Activated T-helper 1 cell treated with anti-CD3 and anti-CD28 coated beads, Interleukin-2, amount 50 U/mL, for 16 hours (primary cell): ENCODE measurements at regions not wholly inside any gene's neighbourhood (a gene's known extent, or its start where the extent isn't known, plus 50 kb on each side); places are given as distances from the start of the nearest gene placed in this dataset.
"Not testable (repeated sequence)": the region's sequence is repeated elsewhere in the genome, so short reads cannot be mapped to it uniquely, and the experiment has no call there.

Experiments used
- DNase-seq, 2 donors: peaks; one replicate each; pipeline ENCODE4 v3.0.0-alpha.2; 2020; ENCODE audit warnings: low read depth in 1 of 2, low spot score in 1 of 2

DNA sequence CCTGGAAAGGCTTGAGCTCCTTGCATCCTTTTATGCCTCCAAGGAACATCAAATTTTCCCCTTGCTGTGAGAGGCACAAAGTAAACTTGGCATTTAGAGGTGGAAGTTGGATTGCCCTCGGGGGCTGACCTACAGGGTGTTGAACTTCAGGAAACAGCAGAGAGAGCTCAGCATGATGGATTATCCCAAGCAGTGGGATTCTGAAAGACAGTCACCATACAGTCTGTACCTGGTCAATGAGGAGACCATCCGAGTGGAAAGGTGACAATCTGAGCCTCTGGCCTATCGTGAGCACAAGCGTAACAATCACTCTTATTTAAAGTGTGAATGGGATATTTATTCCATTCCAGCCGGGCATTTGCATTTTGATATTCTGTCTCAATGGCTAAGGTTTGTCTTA lies 105.6 kb upstream of the NECTIN3 start:
- DNase-seq = no peak

DNA sequence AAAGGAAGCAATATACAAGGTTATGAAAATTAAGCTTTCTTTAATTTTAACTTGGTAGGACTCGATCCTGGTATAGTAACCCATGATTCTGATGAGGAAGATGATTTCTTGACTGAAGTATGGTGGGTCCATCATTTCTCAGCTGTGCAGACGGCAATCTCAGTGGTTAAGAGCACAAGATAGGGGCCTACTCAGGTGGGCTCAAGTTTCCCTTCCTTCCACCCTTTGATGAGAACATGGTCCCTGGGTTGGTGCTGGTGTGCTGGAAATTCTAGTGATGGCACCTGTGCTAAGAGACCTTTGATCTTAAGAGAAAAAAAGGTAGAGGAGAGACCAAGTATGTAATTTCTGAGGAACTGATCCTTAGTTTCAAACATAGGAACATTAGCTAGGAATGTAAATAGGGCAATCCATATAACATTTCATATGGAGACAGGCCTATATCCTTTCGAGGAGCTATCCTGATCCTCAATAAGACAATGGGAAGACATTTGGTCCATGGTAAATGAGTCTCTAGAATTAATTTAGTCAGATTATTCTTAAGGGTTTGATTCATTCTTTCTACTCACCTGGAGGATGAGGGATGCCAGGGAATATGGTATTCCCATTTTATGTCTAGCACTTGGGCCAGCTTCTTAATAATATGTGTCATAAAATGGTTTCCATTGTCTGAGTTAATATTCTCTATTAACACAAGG lies 104.5 kb upstream of the NECTIN3 start:
- no peak for DNase-seq

DNA sequence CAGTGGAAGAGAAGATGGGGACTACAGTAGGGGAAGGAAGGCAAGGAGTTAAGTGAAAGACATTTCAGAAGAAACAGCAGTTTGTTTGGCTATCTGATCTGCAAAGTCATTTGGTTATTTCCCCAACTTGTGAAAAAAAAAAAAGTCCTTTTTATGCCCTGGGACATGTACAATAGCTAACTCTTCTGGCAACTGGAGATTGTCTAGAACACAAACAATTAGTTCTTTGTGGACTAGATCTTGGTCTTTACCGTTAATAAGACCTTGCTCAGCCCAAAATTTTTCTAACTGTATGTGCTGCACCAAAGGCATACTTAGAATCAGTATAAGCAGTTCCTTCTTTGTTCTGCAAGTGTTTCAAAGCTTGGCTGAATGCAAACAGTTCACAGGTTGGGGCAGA lies 103.5 kb upstream of the NECTIN3 start:
- DNase-seq = no peak

DNA sequence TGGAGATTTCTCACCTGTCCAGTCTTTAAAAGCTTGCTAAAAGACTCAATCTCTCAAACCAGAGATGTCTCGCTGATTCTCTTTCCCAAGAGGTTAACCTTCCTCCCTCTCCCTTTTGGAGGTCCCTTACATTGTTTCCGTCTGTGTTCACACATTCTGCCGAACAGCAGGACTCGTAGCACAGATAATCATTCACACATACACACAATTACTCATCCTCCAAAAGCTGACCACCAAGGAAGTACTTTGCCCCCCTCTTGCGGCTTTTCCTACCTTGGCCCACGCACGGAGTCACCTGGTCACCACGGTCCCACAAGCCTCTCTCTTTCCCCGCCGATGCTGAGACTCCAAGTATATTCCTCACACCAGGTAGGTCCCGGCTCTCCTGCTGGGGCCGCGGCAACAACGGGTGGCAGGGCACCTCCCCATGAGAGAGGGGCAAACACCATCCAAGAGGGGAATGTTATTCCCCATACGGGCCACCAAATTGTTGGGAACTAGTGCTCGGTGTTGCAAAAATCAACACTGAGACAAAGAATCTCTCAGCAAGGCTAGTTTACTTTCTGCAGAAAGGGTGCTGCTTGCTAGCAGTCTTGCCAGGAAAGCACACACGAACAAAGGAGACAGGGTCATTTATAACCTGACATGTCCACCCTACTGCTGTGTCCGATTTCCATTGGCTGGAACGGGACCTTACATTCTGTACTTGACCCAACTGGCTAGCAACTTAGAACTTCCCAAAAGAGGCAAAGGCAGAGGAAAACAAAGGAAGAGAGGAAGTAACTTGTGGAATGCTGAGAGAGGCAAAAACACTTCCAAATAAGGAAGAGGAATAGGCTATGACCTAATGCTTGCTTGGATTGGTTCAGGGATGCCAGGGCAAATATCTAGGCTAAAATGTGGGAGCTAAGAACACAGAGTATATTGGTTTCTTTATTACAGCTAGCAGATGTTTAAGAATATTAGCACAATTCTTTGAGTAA lies 102.1 kb upstream of the NECTIN3 start:
- DNase-seq = no peak

DNA sequence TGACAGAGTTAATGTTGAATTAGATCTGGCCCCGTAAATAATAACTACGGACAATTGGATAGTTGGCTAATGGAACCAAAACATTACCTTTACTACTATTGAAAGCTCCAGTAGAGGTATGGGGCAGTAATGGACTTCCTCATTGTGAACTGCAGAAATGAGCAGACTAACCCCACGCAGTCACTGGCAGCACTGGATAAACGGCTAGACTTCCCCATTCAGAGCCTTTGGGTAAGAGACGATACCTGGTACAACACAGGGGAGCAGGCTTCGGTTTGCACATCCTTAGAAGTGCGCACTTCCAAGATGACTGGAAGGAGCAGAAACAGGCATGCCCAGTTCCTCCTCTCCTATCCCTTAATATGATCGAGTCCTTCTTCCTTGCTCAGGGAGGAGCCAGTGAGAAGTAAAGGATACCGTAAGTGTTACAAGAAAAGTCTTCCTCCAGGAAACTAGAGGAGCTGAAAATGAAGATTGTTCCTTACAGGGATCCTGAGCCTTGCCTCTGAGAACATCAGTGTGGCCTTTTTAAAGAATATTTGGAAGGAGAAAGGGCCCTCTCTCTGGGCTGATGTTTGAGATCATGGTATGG lies 100.5 kb upstream of the NECTIN3 start:
- DNase-seq = no peak

DNA sequence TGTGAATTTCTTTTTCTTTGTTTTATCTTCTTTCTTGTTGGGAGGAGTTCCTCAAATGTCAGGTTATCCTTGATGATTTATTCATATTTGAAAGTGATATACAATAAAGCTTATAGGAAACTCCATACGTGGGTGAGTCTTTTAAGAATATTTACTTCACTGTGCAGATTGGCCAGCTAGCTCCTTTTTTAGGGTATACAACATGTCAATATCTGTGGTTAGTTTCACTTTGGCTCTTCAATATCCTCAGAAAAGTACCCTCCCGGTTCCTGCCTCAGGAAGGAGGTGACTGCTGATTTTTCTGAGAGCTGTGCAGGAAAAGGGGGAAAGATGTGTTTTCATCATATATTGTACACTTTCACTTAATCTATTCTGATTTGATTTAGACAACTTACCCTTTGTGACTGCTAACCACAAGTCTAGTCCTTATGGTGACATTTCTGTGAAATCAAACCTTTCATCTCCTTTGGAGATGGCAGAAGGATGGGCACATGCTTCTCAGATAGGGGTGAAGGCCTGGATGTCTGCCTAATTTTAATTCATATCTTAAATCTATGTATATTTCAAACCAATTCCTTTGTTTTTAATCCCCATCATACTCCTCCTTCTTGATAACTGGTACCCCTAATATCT lies 98.2 kb upstream of the NECTIN3 start:
- DNase-seq = no peak

DNA sequence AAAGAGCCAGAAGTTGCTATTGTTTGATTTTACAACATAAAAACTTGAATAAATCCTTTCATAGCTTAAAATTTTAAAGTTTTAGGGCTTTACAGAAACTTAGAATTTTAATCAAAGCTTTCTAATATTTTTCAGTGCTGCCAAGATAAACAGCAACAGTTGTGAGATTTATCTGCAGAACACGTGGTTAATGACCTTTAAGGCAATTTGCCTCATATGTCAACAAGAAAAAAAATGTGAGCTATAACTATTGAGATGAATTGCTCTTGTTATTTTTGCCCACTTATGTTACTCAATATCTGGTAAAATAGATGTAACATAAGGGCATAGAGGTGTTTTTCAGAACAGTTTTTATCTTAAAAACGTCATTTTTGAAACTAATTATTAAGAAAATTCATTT lies 96.7 kb upstream of the NECTIN3 start:
- no peak for DNase-seq

DNA sequence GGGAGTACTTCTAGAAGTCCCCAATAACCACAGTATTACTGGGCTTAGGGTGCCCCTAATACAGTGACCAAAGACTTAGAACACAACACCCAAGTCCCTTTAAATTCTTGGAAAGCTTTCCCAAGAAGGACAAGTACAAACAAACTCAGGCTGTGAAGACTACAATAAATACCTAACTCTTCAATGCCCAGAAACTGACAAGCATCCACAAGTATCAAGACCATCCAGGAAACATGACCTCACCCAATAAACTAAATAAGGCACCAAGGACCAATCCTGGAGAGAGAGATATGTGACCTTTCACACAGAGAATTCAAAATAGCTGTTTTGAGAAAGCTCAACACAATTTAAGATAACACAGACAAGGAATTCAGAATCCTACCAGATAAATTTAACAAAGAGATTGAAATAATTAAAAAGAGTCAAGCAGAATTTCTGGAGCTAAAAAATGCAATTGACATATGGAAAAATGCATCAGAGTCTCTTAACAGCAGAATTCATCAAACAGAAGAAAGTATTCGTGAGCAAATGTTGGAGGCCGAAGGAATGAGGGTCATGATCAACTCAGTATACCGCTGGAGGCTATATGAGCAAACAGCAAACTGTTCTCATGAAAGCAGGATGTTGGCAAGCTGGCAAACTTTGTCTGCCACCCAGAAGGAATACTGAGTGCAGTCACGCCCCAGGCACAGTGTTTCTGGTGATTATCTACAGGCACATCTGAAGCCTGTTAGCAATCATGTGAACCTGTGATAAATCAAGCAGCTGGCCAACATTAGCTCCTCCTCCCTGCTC lies 87.0 kb upstream of the NECTIN3 start:
- DNase-seq = no peak

DNA sequence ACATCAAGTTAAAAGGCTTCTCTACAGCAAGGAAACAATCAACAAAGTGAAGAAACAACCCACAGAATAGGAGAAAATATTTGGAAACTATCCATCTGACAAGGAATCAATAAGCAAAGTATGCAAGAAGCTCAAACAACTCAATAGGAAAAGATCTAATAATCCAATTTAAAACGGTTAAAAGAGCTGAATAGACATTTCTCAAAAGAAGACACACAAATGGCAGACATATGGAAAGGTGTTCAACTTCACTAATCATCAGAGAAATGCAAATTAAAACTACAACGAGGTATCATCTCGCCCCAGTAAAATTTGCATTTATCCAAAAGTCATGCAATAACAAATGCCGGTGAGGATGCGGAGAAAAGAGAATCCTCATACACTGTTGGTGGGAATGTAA lies 82.2 kb upstream of the NECTIN3 start:
- DNase-seq = no peak

DNA sequence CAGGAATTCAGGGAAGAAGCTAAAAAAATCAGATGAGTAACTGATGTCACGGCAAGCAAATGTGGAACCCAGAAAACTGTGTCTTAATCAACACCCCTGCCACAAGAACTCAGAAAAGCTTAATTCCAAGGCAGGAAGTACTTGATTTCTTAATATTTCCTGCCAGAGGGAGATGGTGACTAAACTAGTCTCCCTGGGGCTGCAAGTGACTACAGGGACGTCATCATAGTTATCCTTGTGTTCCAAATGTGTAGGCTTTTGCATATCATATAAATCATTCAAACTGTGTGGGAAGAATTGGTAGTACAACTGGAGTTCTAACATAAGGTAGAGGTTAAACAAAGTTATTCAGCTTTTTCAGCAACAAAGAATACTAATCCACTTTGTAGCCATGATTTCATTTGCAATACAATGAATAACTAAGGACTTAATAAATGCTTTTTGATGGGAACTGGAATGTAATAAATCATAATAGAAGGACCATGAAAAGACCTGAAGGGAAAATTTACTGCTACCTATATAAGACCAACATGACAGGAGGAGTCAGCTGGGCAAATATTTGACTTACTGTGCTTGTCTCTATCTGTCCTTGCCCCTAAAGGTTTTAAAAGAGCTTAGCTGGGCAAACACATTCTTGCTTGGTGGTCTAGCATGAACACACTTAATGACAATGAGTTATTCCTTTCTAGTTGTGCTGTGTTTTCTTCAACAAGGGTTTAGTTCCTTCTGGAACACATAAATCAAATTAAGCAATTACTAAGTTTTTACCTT lies 76.0 kb upstream of the NECTIN3 start:
- DNase-seq = no peak

DNA sequence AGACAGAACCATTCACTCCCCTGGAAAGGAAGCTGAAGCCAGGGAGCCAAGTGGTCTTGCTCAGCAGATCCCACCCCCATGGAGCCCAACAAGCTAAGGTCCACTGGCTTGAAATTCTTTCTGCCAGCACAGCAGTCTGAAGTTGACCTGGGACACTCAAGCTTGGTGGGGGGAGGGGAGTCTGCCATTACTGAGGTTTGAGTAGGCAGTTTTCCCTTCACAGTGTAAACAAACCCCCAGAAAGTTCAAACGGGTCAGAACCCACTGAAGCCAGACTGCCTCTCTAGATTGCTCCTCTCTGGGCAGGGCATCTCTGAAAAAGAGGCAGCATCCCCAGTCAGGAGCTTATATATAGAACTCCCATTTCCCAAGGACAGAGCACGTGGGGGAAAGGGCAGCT lies 72.8 kb upstream of the NECTIN3 start:
- DNase-seq = not testable (repeated sequence)

DNA sequence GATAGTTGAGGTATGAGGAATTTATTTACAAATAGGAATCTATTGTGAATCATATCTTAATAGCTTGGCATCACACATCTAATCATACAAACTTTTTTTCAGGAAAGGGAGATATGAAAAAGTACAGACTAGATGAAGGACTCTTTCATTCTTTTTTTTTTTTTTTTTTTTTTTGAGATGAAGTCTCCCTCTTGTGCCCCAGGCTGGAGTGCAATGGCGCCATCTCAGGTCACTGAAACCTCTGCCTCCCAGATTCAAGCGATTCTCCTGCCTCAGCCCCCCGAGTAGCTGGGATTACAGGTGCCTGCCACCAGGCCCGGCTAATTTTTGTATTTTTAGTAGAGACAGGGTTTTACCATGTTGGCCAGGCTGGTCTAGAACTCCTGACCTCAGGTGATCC lies 65.1 kb upstream of the NECTIN3 start:
- not testable (repeated sequence) for DNase-seq

DNA sequence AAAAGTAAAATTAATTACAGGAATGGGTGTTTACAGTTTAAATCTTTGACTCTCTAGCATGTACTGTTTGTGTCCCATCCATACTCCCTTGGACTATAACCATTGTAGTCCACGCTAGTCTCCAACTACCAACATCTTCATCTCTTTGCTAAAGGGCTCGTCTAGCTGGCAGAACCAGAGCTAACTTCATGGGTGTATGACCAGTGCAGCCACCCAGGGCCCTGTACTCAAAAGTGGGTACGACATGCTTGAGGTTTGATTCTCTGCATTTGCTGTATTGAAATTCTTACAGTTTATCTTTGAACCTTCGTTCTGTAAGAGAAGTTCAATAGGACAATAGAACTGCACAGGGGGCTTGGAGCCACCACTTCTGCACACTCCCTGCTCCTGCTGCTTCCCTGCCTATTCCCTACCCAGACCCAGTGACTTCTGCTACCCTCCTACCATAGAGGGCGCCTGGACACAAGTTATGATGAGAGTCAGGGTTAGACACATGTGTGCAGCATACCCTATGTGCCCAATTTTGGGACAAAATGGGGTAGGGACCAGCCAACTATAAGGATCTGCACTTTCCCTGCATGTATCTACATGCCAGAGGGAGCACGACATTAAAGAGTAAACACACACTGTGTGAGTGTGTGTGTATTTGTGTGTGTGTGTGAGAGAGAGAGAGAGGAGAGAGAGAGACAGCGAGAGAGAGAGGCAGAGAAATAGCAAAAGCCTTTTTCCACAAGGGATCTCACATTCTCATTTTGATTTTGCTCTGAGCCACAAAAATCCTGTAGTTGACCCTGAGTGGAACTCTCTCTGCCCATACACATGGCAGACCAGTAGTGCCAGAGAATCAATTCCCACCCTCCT lies 59.0 kb upstream of the NECTIN3 start:
- DNase-seq = no peak
